Fibroblast of pulmonary artery (primary cell): ENCODE measurements at regions not wholly inside any gene's neighbourhood (a gene's known extent, or its start where the extent isn't known, plus 50 kb on each side); places are given as distances from the start of the nearest gene placed in this dataset.
A peak's percentile ranks its signal among the peaks of the same experiment; 100 is the strongest.

Experiments used
- DNase-seq: peaks from one replicate; pipeline ENCODE4 v3.0.0-alpha.2; 2010; ENCODE audit warnings: low read depth
- H3K4me3 ChIP-seq: replicated peaks from 2 replicates; pipeline ENCODE4 v1.5.1; 2011; ENCODE audit warnings: low read depth, mild to moderate bottlenecking, control low read depth, low read length, moderate library complexity
- CTCF ChIP-seq: IDR thresholded peaks from 2 replicates; pipeline ENCODE4 v1.5.1; 2011; ENCODE audit warnings: mild to moderate bottlenecking, control low read depth, low read length, inconsistent platforms; ENCODE audit errors: missing control alignments

- TF ChIP-seq CTCF = peak; percentile 93
- H3K4me3 ChIP-seq = no peak overlapping the region
- peak; percentile 91 for DNase-seq
These were observed 123.3 kb upstream of the GADD45A start for GRCh38 chr1:67561704-67562113.

- DNase-seq = no peak
- TF ChIP-seq CTCF = no peak
- H3K4me3 ChIP-seq = no peak overlapping the region
These were observed 121.3 kb upstream of the GADD45A start for GRCh38 chr1:67563684-67564083.

- TF ChIP-seq CTCF = no peak
- H3K4me3 ChIP-seq = no peak overlapping the region
- peak; percentile 35 for DNase-seq
These were observed 120.8 kb upstream of the GADD45A start for GRCh38 chr1:67564193-67564592.

- no peak for TF ChIP-seq CTCF
- DNase-seq = peak; percentile 29
- no peak overlapping the region for H3K4me3 ChIP-seq
These were observed 118.1 kb upstream of the GADD45A start for GRCh38 chr1:67566803-67567377.

GRCh38 chr1:67570486-67571143 is 114.4 kb upstream of the GADD45A start:
- peak; percentile 96 for DNase-seq
- H3K4me3 ChIP-seq = no peak overlapping the region
- TF ChIP-seq CTCF = no peak

- no peak for DNase-seq
- TF ChIP-seq CTCF = no peak
- no peak overlapping the region for H3K4me3 ChIP-seq
These were observed 113.6 kb upstream of the GADD45A start for GRCh38 chr1:67571406-67571805.
